ENCODE measurements at regions not wholly inside any gene's neighbourhood (a gene's known extent, or its start where the extent isn't known, plus 50 kb on each side); places are given as distances from the start of the nearest gene placed in this dataset.
A peak's percentile ranks its signal among the peaks of the same experiment; 100 is the strongest.

DNA sequence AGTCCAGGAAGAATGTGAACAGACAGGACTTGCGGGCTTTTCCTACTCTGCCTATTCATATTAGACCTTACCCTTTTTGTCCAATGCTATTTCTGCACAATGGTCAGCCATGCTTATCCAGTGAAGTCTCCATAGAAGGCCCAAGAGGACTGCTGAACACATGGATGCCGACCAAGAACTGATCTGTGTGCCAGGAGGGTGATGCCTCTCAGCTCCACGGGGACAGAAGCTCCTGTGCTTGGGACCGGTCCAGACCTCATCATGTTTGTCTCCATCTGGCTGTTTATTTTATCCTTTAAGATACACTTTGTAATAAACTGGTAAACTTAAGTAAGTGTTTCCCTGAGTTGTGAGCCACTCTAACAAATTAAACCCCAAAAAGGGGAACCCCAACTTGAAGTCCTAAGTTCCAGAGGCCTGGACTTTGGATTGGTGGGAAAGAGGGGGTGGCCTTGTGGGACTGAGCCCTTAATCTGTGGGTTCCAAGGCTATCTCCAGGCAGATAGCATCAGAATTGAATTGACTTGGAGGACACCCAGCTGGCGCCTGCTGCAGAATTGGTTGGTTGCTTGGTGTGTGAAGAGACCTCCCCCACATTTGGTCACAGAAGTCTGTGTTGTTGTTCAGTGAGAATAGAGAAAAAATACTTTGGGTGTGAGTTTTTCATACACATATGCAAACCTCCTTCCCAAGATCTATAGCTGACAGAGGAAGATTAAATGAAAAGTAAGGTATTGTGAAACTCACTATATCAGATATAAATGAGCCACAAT, 57.9 kb upstream of the ANKH start:
- H3K9me3 ChIP-seq (ENCODE audit: control insufficient read depth, insufficient read depth, low read length): no peaks in the 10 kb centered on the region
- H3K4ac ChIP-seq (ENCODE audit: low read depth, low read length): peak overlapping the region; percentile 74
- intact Hi-C loops (cut with micrococcal nuclease) (loop anchor here (5.0 kb wide), 1 partner anchor 57 kb away; the partner anchor contains the start of gene ANKH), in situ Hi-C loops (cut with MboI; ENCODE audit: low sequenced_read_pairs) (no loop called here), dilution Hi-C loops (cut with HindIII; ENCODE audit: low sequenced_read_pairs, unreplicated experiment) (no loop called here)
- peak overlapping the region; percentile 70 for H2AK5ac ChIP-seq (ENCODE audit: low read depth, low read length)
- ChIA-PET POLR2A (ENCODE audit: unreplicated experiment) (no interaction called here), CTCF (interaction anchor here (0.6 to 1.3 kb wide), 3 partner anchors 17 to 56 kb away, joined by 3 to 6 read pairs (median 3); no protein-coding TSS in a partner anchor)
- no TSS peak for BruUV-seq (replicated peaks)
- H2AK9ac ChIP-seq (replicated peaks; ENCODE audit: low read depth, low read length, poor library complexity): peak overlapping the region; percentile 84
- H3K27ac ChIP-seq (ENCODE audit: insufficient read depth, low read length): no peak overlapping the region
- ATAC-seq (ENCODE audit: low read depth): no peak
- no peak overlapping the region for H2BK5ac ChIP-seq (ENCODE audit: low read depth, low read length, poor library complexity, severe bottlenecking)
- H4K8ac ChIP-seq (ENCODE audit: low read depth in 2 of 2, low read length in 2 of 2): 0 out of 4 replicates have a peak overlapping the region, but pooled peaks of 1 of the 2 experiments have one; percentile 22
- peak overlapping the region; percentile 67 for H2AFZ ChIP-seq (replicated peaks; ENCODE audit: low read length, poor library complexity)
- H3K4me3 ChIP-seq (ENCODE audit: insufficient read depth, low read depth, low read length): no peak overlapping the region
- H2BK15ac ChIP-seq (ENCODE audit: low read depth, low read length): peak overlapping the region; percentile 39; the same call in 1 of the 3 replicates
- no peak overlapping the region for H3K4me2 ChIP-seq (ENCODE audit: low read depth, low read length)
- no peaks in the 10 kb centered on the region for H3K79me1 ChIP-seq (ENCODE audit: low read depth in 1 of 2, low read length in 2 of 2)
- no peak overlapping the region for H4K5ac ChIP-seq (ENCODE audit: low read depth, low read length)
- DNase-seq: no peak
- H3K36me3 ChIP-seq (ENCODE audit: control insufficient read depth, insufficient read depth, low read length): no peaks in the 10 kb centered on the region
- H3K14ac ChIP-seq (replicated peaks; ENCODE audit: low read depth, low read length): peak overlapping the region; percentile 78
- 39% methylated on average over 2 of the region's 5 CpGs; no CpG with 5 or more reads in 1 of the 2 experiments for WGBS, 2 experiments (ENCODE audit: extremely low coverage in 2 of 2, insufficient read length in 1 of 2)
- 0 out of 2 replicates have a peak overlapping the region, but pooled peaks have one; percentile 16 for H3K23ac ChIP-seq (ENCODE audit: low read depth, low read length)
- peak overlapping the region; percentile 84 for H2BK120ac ChIP-seq (ENCODE audit: low read depth, low read length)
- H3K9ac ChIP-seq (ENCODE audit: low read depth, low read length): no peak overlapping the region
- H2BK20ac ChIP-seq (ENCODE audit: low read depth, low read length): peak overlapping the region; percentile 85
- no peaks in the 10 kb centered on the region for H3K27me3 ChIP-seq (ENCODE audit: control insufficient read depth, insufficient read depth, low read length)
- H4K20me1 ChIP-seq (ENCODE audit: insufficient read depth, low read length): no peaks in the 10 kb centered on the region
- H3K18ac ChIP-seq (ENCODE audit: low read depth, low read length): 0 out of 2 replicates have a peak overlapping the region, but pooled peaks have one; percentile 24
- H4K91ac ChIP-seq (ENCODE audit: insufficient read depth, low read depth, low read length): peak overlapping the region; percentile 69
- TF ChIP-seq RAD21 (IDR thresholded peaks at IDR 0.05; ENCODE audit: low read length): no peak
- no peak for TF ChIP-seq RFX5 (IDR thresholded peaks at IDR 0.05; ENCODE audit: low read depth, low read length)
- no peak for TF ChIP-seq CHD1 (IDR thresholded peaks at IDR 0.05; ENCODE audit: low read depth, low read length)
- 0 out of 2 replicates have a peak, but pooled peaks have one; percentile 11 for TF ChIP-seq CEBPB (IDR thresholded peaks at IDR 0.05; ENCODE audit: low read depth, low read length)
- TF ChIP-seq, protein P1, sequence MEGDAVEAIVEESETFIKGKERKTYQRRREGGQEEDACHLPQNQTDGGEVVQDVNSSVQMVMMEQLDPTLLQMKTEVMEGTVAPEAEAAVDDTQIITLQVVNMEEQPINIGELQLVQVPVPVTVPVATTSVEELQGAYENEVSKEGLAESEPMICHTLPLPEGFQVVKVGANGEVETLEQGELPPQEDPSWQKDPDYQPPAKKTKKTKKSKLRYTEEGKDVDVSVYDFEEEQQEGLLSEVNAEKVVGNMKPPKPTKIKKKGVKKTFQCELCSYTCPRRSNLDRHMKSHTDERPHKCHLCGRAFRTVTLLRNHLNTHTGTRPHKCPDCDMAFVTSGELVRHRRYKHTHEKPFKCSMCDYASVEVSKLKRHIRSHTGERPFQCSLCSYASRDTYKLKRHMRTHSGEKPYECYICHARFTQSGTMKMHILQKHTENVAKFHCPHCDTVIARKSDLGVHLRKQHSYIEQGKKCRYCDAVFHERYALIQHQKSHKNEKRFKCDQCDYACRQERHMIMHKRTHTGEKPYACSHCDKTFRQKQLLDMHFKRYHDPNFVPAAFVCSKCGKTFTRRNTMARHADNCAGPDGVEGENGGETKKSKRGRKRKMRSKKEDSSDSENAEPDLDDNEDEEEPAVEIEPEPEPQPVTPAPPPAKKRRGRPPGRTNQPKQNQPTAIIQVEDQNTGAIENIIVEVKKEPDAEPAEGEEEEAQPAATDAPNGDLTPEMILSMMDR (conservative IDR thresholded peaks at IDR 0.05; ENCODE audit: low read depth, low read length): no peak
- peaks cover 12% of the 10 kb centered on the region for H3K4me1 ChIP-seq (ENCODE audit: control insufficient read depth, insufficient read depth, low read length)
- H3K9me1 ChIP-seq (ENCODE audit: insufficient read depth, low read length): peaks cover 15% of the 10 kb centered on the region
- H3K56ac ChIP-seq (ENCODE audit: extremely low read depth, insufficient read depth, low read length): no peak overlapping the region

Data from IMR-90 (cell line).